ENCODE measurements at regions not wholly inside any gene's neighbourhood (a gene's known extent, or its start where the extent isn't known, plus 50 kb on each side); places are given as distances from the start of the nearest gene placed in this dataset.
"Not testable (repeated sequence)": the region's sequence is repeated elsewhere in the genome, so short reads cannot be mapped to it uniquely, and the experiment has no call there.

- Histone ChIP-seq H3K27ac (no peak overlapping the region), H3K27me3 (replicated peaks) (no peaks in the 10 kb centered on the region), H3K36me3 (replicated peaks) (no peaks in the 10 kb centered on the region), H3K4me3 (ENCODE audit: low read depth, low read length) (no peak overlapping the region)
- TF ChIP-seq, protein P1, sequence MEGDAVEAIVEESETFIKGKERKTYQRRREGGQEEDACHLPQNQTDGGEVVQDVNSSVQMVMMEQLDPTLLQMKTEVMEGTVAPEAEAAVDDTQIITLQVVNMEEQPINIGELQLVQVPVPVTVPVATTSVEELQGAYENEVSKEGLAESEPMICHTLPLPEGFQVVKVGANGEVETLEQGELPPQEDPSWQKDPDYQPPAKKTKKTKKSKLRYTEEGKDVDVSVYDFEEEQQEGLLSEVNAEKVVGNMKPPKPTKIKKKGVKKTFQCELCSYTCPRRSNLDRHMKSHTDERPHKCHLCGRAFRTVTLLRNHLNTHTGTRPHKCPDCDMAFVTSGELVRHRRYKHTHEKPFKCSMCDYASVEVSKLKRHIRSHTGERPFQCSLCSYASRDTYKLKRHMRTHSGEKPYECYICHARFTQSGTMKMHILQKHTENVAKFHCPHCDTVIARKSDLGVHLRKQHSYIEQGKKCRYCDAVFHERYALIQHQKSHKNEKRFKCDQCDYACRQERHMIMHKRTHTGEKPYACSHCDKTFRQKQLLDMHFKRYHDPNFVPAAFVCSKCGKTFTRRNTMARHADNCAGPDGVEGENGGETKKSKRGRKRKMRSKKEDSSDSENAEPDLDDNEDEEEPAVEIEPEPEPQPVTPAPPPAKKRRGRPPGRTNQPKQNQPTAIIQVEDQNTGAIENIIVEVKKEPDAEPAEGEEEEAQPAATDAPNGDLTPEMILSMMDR (IDR thresholded peaks at IDR 0.05; ENCODE audit: low read depth, low read length, missing control alignments), result no peak
- no peak for DNase-seq
- in situ Hi-C loops (cut with HindIII; ENCODE audit: low pct_ligation_motif_present, low sequenced_read_pairs), result no loop called here
Measured at GRCh38 chr4:114252499-114252898, 273.1 kb upstream of the ARSJ start.

GRCh38 chr4:114257501-114257900 lies 278.1 kb upstream of the ARSJ start:
- H3K4me3 ChIP-seq (ENCODE audit: low read depth, low read length), result no peak overlapping the region
- H3K27ac ChIP-seq, result no peak overlapping the region
- no peak for DNase-seq
- H3K27me3 ChIP-seq (replicated peaks), result no peaks in the 10 kb centered on the region
- in situ Hi-C loops (cut with HindIII; ENCODE audit: low pct_ligation_motif_present, low sequenced_read_pairs), result no loop called here
- TF ChIP-seq, protein P1 (IDR thresholded peaks at IDR 0.05; ENCODE audit: low read depth, low read length, missing control alignments), result no peak
- H3K36me3 ChIP-seq (replicated peaks), result no peaks in the 10 kb centered on the region

- H3K27me3 ChIP-seq (replicated peaks); H3K36me3 ChIP-seq (replicated peaks); DNase-seq; H3K4me3 ChIP-seq (ENCODE audit: low read depth, low read length); in situ Hi-C loops (cut with HindIII; ENCODE audit: low pct_ligation_motif_present, low sequenced_read_pairs): not testable (repeated sequence)
- H3K27ac ChIP-seq, result peak overlapping the region; percentile 67
Measured at GRCh38 chr4:114262421-114262820, 283.0 kb upstream of the ARSJ start.

DNA sequence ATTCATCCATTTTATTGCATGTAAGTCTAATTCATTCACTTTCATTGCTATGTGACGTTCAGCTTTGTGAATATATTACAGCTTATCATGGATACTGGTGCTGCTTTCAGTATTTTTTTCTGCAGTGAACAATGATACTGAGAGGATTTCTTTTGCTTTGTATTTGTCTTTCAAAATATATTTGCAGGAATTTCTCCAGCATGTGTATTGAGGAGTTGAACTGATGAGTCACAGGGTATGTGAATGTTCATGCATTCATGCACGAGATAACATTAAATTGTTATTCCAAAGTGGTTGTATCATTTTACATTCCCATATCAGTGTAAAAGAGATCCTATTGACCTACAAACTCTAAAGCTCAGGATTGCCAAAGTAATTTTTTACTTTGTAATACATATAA lies 283.8 kb upstream of the ARSJ start:
- peak overlapping the region; percentile 67 for H3K27ac ChIP-seq

GRCh38 chr4:114264452-114264851 lies 285.0 kb upstream of the ARSJ start:
- Histone ChIP-seq H3K27ac (peak overlapping the region; percentile 67), H3K36me3 (replicated peaks) (no peaks in the 10 kb centered on the region), H3K4me3 (ENCODE audit: low read depth, low read length) (no peak overlapping the region), H3K27me3 (replicated peaks) (no peaks in the 10 kb centered on the region)
- in situ Hi-C loops (cut with HindIII; ENCODE audit: low pct_ligation_motif_present, low sequenced_read_pairs), result no loop called here
- no peak for DNase-seq
- TF ChIP-seq, protein P1 (IDR thresholded peaks at IDR 0.05; ENCODE audit: low read depth, low read length, missing control alignments), result no peak

More for the DNA sequence above, 283.8 kb upstream of the ARSJ start:
- in situ Hi-C loops (cut with HindIII; ENCODE audit: low pct_ligation_motif_present, low sequenced_read_pairs), result no loop called here
- H3K4me3 ChIP-seq (ENCODE audit: low read depth, low read length), result no peak overlapping the region
- no peaks in the 10 kb centered on the region for H3K27me3 ChIP-seq (replicated peaks)
- DNase-seq, result peak; percentile 29
- TF ChIP-seq, protein P1 (IDR thresholded peaks at IDR 0.05; ENCODE audit: low read depth, low read length, missing control alignments), result no peak
- no peaks in the 10 kb centered on the region for H3K36me3 ChIP-seq (replicated peaks)

DNA sequence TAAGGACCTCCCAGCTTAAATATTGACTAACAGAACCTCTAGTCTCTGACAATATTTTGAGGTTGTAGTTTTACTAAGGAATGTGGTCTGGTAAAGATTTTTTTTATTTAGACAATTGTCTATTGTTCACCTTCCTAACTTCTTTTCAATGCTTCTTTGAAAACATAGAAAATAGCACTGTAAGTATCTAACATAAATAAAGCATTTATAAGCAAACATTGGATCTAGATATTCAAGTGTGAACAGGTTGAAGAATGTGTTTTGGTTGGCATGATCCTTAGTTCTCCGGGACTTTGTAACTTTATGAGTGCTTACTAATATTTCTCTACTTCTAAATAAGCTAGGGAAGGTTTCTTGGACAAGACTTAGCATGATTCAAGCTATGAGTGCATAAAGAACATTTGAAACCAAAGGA lies 285.4 kb upstream of the ARSJ start:
- Histone ChIP-seq H3K36me3 (replicated peaks) (no peaks in the 10 kb centered on the region), H3K27ac (peak overlapping the region; percentile 27), H3K4me3 (ENCODE audit: low read depth, low read length) (no peak overlapping the region), H3K27me3 (replicated peaks) (no peaks in the 10 kb centered on the region)
- no peak for DNase-seq
- TF ChIP-seq, protein P1 (IDR thresholded peaks at IDR 0.05; ENCODE audit: low read depth, low read length, missing control alignments), result no peak
- in situ Hi-C loops (cut with HindIII; ENCODE audit: low pct_ligation_motif_present, low sequenced_read_pairs), result no loop called here
